NCI-H2196 (cell line): ENCODE measurements at regions not wholly inside any gene's neighbourhood (a gene's known extent, or its start where the extent isn't known, plus 50 kb on each side); places are given as distances from the start of the nearest gene placed in this dataset.
A peak's percentile ranks its signal among the peaks of the same experiment; 100 is the strongest.

ENCODE experiments used
- DNase-seq: peaks from one replicate; lab custom pipeline; 2025; ENCODE audit not compliant: unreplicated experiment; lab: John Stamatoyannopoulos, UW

GRCh38 chr1:118360817-118361216 lies 175.8 kb upstream of the SPAG17 start:
- no peak for DNase-seq

- no peak for DNase-seq
Measured at GRCh38 chr1:118346936-118347335, 161.9 kb upstream of the SPAG17 start.

- DNase-seq, result no peak
Measured at GRCh38 chr1:118340928-118341910, 156.2 kb upstream of the SPAG17 start.

GRCh38 chr1:118339400-118340124 lies 154.5 kb upstream of the SPAG17 start:
- DNase-seq, result no peak

- no peak for DNase-seq
Measured at GRCh38 chr1:118338936-118339335, 153.9 kb upstream of the SPAG17 start.

- DNase-seq, result no peak
Measured at GRCh38 chr1:118337346-118337745, 152.3 kb upstream of the SPAG17 start.

GRCh38 chr1:118335331-118335732 lies 150.3 kb upstream of the SPAG17 start:
- DNase-seq, result no peak

- DNase-seq, result no peak
Measured at GRCh38 chr1:118334506-118334905, 149.5 kb upstream of the SPAG17 start.

GRCh38 chr1:118333601-118334210 lies 148.7 kb upstream of the SPAG17 start:
- DNase-seq, result no peak

- DNase-seq, result no peak
Measured at GRCh38 chr1:118326960-118327629, 142.1 kb upstream of the SPAG17 start.

- DNase-seq, result no peak
Measured at GRCh38 chr1:118325550-118326225, 140.7 kb upstream of the SPAG17 start.

GRCh38 chr1:118323246-118323645 lies 138.2 kb upstream of the SPAG17 start:
- DNase-seq, result no peak

- DNase-seq, result no peak
Measured at GRCh38 chr1:118322331-118322730, 137.3 kb upstream of the SPAG17 start.

GRCh38 chr1:118321840-118322239 lies 136.8 kb upstream of the SPAG17 start:
- no peak for DNase-seq

GRCh38 chr1:118317842-118318614 lies 133.0 kb upstream of the SPAG17 start:
- peak; percentile 13 for DNase-seq

GRCh38 chr1:118306851-118307250 lies 121.8 kb upstream of the SPAG17 start:
- no peak for DNase-seq

- no peak for DNase-seq
Measured at GRCh38 chr1:118304722-118305359, 119.8 kb upstream of the SPAG17 start.

GRCh38 chr1:118303534-118303933 lies 118.5 kb upstream of the SPAG17 start:
- DNase-seq, result no peak

- no peak for DNase-seq
Measured at GRCh38 chr1:118303064-118303463, 118.0 kb upstream of the SPAG17 start.
